ENCODE measurements at regions not wholly inside any gene's neighbourhood (a gene's known extent, or its start where the extent isn't known, plus 50 kb on each side); places are given as distances from the start of the nearest gene placed in this dataset.
"Not testable (repeated sequence)": the region's sequence is repeated elsewhere in the genome, so short reads cannot be mapped to it uniquely, and the experiment has no call there.

- 50 to 66% (median 62%) methylated on average over 4 of the region's 4 CpGs for WGBS, 5 donors
- Histone ChIP-seq H3K27me3 (no peaks in the 10 kb centered on the region), H3K9me3 (peaks cover 0 to 11% (median 3%) of the 10 kb centered on the region in 4 donors), H3K36me3 (no peaks in the 10 kb centered on the region), H3K27ac (no peak overlapping the region), H3K4me3 (no peak overlapping the region), H3K4me1 (no peaks in the 10 kb centered on the region)
- no peak for DNase-seq
- TF ChIP-seq EP300 (IDR thresholded peaks at IDR 0.05) (no peak), POLR2A (IDR thresholded peaks at IDR 0.05) (no peak), POLR2AphosphoS5 (IDR thresholded peaks at IDR 0.05) (no peak), CTCF (IDR thresholded peaks at IDR 0.05) (no peak)
- intact Hi-C loops (cut with DNase I; ENCODE audit: low total_unique reads), result no loop called here
These were observed 366.5 kb downstream of the TAF11L14 start for GRCh38 chr5:18000744-18001143.

GRCh38 chr5:18003312-18003711 is 369.1 kb downstream of the TAF11L14 start:
- Histone ChIP-seq H3K9me3 (peaks cover 0 to 20% (median 5%) of the 10 kb centered on the region in 4 donors), H3K4me3 (no peak overlapping the region), H3K27ac (no peak overlapping the region), H3K27me3 (no peaks in the 10 kb centered on the region), H3K4me1 (no peaks in the 10 kb centered on the region), H3K36me3 (no peaks in the 10 kb centered on the region)
- intact Hi-C loops (cut with DNase I; ENCODE audit: low total_unique reads), result no loop called here
- no peak for TF ChIP-seq POLR2A (IDR thresholded peaks at IDR 0.05)
- no peak for TF ChIP-seq POLR2AphosphoS5 (IDR thresholded peaks at IDR 0.05)
- no peak for TF ChIP-seq CTCF (IDR thresholded peaks at IDR 0.05)
- TF ChIP-seq EP300 (IDR thresholded peaks at IDR 0.05), result no peak
- DNase-seq, result no peak

GRCh38 chr5:18003784-18004183 is 369.5 kb downstream of the TAF11L14 start:
- no peaks in the 10 kb centered on the region for H3K27me3 ChIP-seq
- H3K27ac ChIP-seq, result no peak overlapping the region
- WGBS, 5 donors, result 89 to 100% (median 91%) methylated on average over 2 of the region's 2 CpGs
- intact Hi-C loops (cut with DNase I; ENCODE audit: low total_unique reads), result no loop called here
- H3K4me3 ChIP-seq, result no peak overlapping the region
- no peaks in the 10 kb centered on the region for H3K36me3 ChIP-seq
- no peaks in the 10 kb centered on the region for H3K4me1 ChIP-seq
- TF ChIP-seq POLR2A (IDR thresholded peaks at IDR 0.05), result no peak
- TF ChIP-seq CTCF (IDR thresholded peaks at IDR 0.05), result no peak
- TF ChIP-seq EP300 (IDR thresholded peaks at IDR 0.05), result no peak
- TF ChIP-seq POLR2AphosphoS5 (IDR thresholded peaks at IDR 0.05), result no peak
- DNase-seq, result no peak
- peaks cover 0 to 20% (median 5%) of the 10 kb centered on the region in 4 donors for H3K9me3 ChIP-seq

GRCh38 chr5:18006235-18006634 is 372.0 kb downstream of the TAF11L14 start:
- H3K27me3 ChIP-seq; DNase-seq; intact Hi-C loops (cut with DNase I; ENCODE audit: low total_unique reads); H3K4me1 ChIP-seq; H3K4me3 ChIP-seq; H3K27ac ChIP-seq; H3K36me3 ChIP-seq: not testable (repeated sequence)
- 78 to 89% (median 84%) methylated on average over 8 of the region's 8 CpGs for WGBS, 5 donors
- peaks cover 0 to 20% (median 5%) of the 10 kb centered on the region in 4 donors for H3K9me3 ChIP-seq

GRCh38 chr5:18008940-18009339 is 374.7 kb downstream of the TAF11L14 start:
- intact Hi-C loops (cut with DNase I; ENCODE audit: low total_unique reads), result no loop called here
- no peak for TF ChIP-seq EP300 (IDR thresholded peaks at IDR 0.05)
- TF ChIP-seq CTCF (IDR thresholded peaks at IDR 0.05), result no peak
- TF ChIP-seq POLR2AphosphoS5 (IDR thresholded peaks at IDR 0.05), result no peak
- TF ChIP-seq POLR2A (IDR thresholded peaks at IDR 0.05), result no peak
- no peak for DNase-seq

More at GRCh38 chr5:18008940-18009339, 374.7 kb downstream of the TAF11L14 start:
- Histone ChIP-seq H3K9me3 (peaks cover 0 to 16% (median 5%) of the 10 kb centered on the region in 4 donors), H3K4me1 (no peaks in the 10 kb centered on the region), H3K4me3 (no peak overlapping the region), H3K27me3 (no peaks in the 10 kb centered on the region), H3K36me3 (no peaks in the 10 kb centered on the region), H3K27ac (no peak overlapping the region)
